ENCODE measurements at regions not wholly inside any gene's neighbourhood (a gene's known extent, or its start where the extent isn't known, plus 50 kb on each side); places are given as distances from the start of the nearest gene placed in this dataset.

DNA sequence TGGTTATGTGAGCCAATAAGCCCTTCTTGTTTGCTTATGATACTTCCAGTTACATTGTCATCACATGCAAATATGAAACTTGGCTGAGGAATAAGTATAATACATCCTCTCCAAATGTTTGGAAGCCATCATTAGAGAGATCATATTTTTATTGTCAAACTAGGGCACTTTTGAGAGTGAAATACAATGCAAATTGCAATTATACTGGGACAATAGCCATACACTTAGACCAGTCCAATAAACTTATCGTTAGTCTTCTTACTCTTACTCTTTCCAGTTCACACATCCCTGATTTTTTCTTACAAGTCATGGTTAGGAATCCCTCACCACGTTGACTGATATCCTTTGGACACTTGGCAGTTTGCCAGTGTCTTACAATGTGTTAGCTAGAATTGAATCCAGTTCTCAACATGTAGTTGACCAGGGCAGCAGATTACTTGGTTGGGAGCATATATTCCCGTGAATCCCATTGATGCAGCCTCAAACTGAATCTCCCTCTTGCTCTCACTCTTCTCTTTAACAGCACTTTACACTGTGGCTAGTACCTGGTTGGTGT, 519.7 kb upstream of the ID4 start:
- TF ChIP-seq POLR2AphosphoS5 (IDR thresholded peaks at IDR 0.05; ENCODE audit: low read depth, low read length) (no peak), EZH2 (IDR thresholded peaks at IDR 0.05) (no peak), CTCF (IDR thresholded peaks at IDR 0.05 in 2 of 3, conservative IDR thresholded peaks at IDR 0.05 in 1 of 3; ENCODE audit: borderline replicate concordance in 1 of 3, insufficient read depth in 1 of 3, low read depth in 2 of 3, low read length in 2 of 3) (no peak), YY1 (IDR thresholded peaks at IDR 0.05; ENCODE audit: extremely low read depth, insufficient replicate concordance, low read depth, low read length) (no peak), EGR1 (IDR thresholded peaks at IDR 0.05; ENCODE audit: low read depth) (no peak)
- TF ChIP-seq, protein P1, sequence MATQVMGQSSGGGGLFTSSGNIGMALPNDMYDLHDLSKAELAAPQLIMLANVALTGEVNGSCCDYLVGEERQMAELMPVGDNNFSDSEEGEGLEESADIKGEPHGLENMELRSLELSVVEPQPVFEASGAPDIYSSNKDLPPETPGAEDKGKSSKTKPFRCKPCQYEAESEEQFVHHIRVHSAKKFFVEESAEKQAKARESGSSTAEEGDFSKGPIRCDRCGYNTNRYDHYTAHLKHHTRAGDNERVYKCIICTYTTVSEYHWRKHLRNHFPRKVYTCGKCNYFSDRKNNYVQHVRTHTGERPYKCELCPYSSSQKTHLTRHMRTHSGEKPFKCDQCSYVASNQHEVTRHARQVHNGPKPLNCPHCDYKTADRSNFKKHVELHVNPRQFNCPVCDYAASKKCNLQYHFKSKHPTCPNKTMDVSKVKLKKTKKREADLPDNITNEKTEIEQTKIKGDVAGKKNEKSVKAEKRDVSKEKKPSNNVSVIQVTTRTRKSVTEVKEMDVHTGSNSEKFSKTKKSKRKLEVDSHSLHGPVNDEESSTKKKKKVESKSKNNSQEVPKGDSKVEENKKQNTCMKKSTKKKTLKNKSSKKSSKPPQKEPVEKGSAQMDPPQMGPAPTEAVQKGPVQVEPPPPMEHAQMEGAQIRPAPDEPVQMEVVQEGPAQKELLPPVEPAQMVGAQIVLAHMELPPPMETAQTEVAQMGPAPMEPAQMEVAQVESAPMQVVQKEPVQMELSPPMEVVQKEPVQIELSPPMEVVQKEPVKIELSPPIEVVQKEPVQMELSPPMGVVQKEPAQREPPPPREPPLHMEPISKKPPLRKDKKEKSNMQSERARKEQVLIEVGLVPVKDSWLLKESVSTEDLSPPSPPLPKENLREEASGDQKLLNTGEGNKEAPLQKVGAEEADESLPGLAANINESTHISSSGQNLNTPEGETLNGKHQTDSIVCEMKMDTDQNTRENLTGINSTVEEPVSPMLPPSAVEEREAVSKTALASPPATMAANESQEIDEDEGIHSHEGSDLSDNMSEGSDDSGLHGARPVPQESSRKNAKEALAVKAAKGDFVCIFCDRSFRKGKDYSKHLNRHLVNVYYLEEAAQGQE (IDR thresholded peaks at IDR 0.05; ENCODE audit: low read depth) = no peak
